ENCODE measurements at regions not wholly inside any gene's neighbourhood (a gene's known extent, or its start where the extent isn't known, plus 50 kb on each side); places are given as distances from the start of the nearest gene placed in this dataset.

DNA sequence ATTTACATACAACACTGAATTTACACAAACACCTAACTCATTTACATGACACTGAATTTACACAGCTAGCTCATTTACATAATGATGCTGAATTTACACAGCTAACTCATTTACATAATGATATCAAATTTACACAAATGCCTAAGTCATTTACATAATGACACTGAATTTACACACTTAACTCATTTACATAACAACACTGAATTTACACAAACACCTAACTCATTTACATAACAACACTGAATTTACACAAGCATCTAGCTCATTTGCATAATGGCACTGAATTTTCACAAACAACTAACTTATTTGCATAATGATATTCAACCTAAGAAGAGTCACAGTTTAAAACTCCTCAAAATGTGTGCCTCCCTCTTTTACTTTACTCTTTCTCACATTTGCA, 511.7 kb downstream of the GALR1 start:
- TF ChIP-seq CTCF (IDR thresholded peaks at IDR 0.05; ENCODE audit: insufficient read depth, low read depth, low read length), result no peak
- Histone ChIP-seq H3K27me3 (ENCODE audit: control insufficient read depth, insufficient read depth, low read length) (no peaks in the 10 kb centered on the region), H3K4me3 (ENCODE audit: low read depth, low read length) (no peak overlapping the region), H3K36me3 (ENCODE audit: control insufficient read depth, insufficient read depth, low read length) (no peaks in the 10 kb centered on the region)
- ChIA-PET POLR2A (no interaction called here), CTCF (interaction anchor here (1.0 to 1.1 kb wide), 2 partner anchors 10 to 12 kb away, joined by 3 read pairs; no protein-coding TSS in a partner anchor)
- DNase-seq (ENCODE audit: low read depth), result no peak

DNA sequence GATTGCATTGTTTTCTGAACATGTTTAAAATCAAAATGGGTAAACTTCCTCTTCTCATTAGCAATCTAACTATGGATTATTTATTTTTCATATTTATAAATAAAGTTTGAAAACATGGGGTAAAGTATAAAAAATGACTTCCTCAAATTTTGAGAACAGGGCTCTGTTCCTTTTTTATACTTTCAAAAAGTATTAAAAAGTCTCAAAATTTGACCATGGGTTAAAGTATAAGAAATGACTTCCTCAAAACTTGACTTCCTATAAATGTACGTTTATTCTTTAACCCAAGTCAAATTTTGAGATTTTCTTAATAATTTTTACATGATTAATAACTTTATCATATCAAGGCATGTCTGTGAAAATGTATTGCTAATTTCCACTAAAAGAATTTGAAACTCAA, 512.4 kb downstream of the GALR1 start:
- no peaks in the 10 kb centered on the region for H3K27me3 ChIP-seq (ENCODE audit: control insufficient read depth, insufficient read depth, low read length)
- ChIA-PET POLR2A (no interaction called here), CTCF (interaction anchor here (1.0 kb wide), 1 partner anchor 12 kb away, joined by 3 read pairs; no protein-coding TSS in a partner anchor)
- DNase-seq (ENCODE audit: low read depth), result no peak
- TF ChIP-seq CTCF (IDR thresholded peaks at IDR 0.05; ENCODE audit: insufficient read depth, low read depth, low read length), result no peak
- no peaks in the 10 kb centered on the region for H3K36me3 ChIP-seq (ENCODE audit: control insufficient read depth, insufficient read depth, low read length)
- H3K4me3 ChIP-seq (ENCODE audit: low read depth, low read length), result no peak overlapping the region

- H3K36me3 ChIP-seq (ENCODE audit: control insufficient read depth, insufficient read depth, low read length), result no peaks in the 10 kb centered on the region
- ChIA-PET POLR2A (no interaction called here), CTCF (no interaction called here)
- H3K4me3 ChIP-seq (ENCODE audit: low read depth, low read length), result no peak overlapping the region
- no peak for TF ChIP-seq CTCF (IDR thresholded peaks at IDR 0.05; ENCODE audit: insufficient read depth, low read depth, low read length)
- no peak for DNase-seq (ENCODE audit: low read depth)
- no peaks in the 10 kb centered on the region for H3K27me3 ChIP-seq (ENCODE audit: control insufficient read depth, insufficient read depth, low read length)
Measured at GRCh38 chr18:77762642-77763041, 513.0 kb downstream of the GALR1 start.

- POLR2A ChIA-PET, result no interaction called here
- DNase-seq (ENCODE audit: low read depth), result no peak
- no peak overlapping the region for H3K4me3 ChIP-seq (ENCODE audit: low read depth, low read length)
- no peaks in the 10 kb centered on the region for H3K27me3 ChIP-seq (ENCODE audit: control insufficient read depth, insufficient read depth, low read length)
- H3K36me3 ChIP-seq (ENCODE audit: control insufficient read depth, insufficient read depth, low read length), result no peaks in the 10 kb centered on the region
- TF ChIP-seq CTCF (IDR thresholded peaks at IDR 0.05; ENCODE audit: insufficient read depth, low read depth, low read length), result no peak
- CTCF ChIA-PET, result no interaction called here
Measured at GRCh38 chr18:77763530-77764145, 514.0 kb downstream of the GALR1 start.

- POLR2A ChIA-PET, result no interaction called here
- no peak overlapping the region for H3K4me3 ChIP-seq (ENCODE audit: low read depth, low read length)
- no peak for TF ChIP-seq CTCF (IDR thresholded peaks at IDR 0.05; ENCODE audit: insufficient read depth, low read depth, low read length)
- no peaks in the 10 kb centered on the region for H3K36me3 ChIP-seq (ENCODE audit: control insufficient read depth, insufficient read depth, low read length)
- DNase-seq (ENCODE audit: low read depth), result no peak
- CTCF ChIA-PET, result no interaction called here
- H3K27me3 ChIP-seq (ENCODE audit: control insufficient read depth, insufficient read depth, low read length), result no peaks in the 10 kb centered on the region
Measured at GRCh38 chr18:77765468-77765867, 515.8 kb downstream of the GALR1 start.
